Tibial nerve (tissue), 4 donors: ENCODE measurements at regions not wholly inside any gene's neighbourhood (a gene's known extent, or its start where the extent isn't known, plus 50 kb on each side); places are given as distances from the start of the nearest gene placed in this dataset.
"Not testable (repeated sequence)": the region's sequence is repeated elsewhere in the genome, so short reads cannot be mapped to it uniquely, and the experiment has no call there.

Experiments
- DNase-seq, 2 donors: peaks; one replicate each; pipeline ENCODE4 v3.0.0-alpha.2; 2019; ENCODE audit warnings: low spot score in 2 of 2
- H3K27ac ChIP-seq, 4 donors: fragments of 200-600 bp; sonication (generic) in 3 of 4; one replicate each; pipeline ENCODE4 v1.5.1; 2017 to 2019; ENCODE audit warnings: mild to moderate bottlenecking in 1 of 4
- H3K27me3 ChIP-seq, 2 donors: fragments of 200-600 bp; sonication (generic) in 1 of 2; one replicate each; pipeline versions ENCODE4 v1.5.1 to v1.6.0; 2017 to 2019
- H3K36me3 ChIP-seq, 3 donors: fragments of 200-600 bp; sonication (generic); one replicate each; pipeline ENCODE4 v1.5.1; 2018 to 2019
- H3K4me1 ChIP-seq, 4 donors: fragments of 200-600 bp; sonication (generic) in 3 of 4; one replicate each; pipeline ENCODE4 v1.5.1; 2017 to 2019
- H3K4me3 ChIP-seq, 4 donors: fragments of 200-600 bp; sonication (generic) in 3 of 4; one replicate each; pipeline ENCODE4 v1.5.1; 2017 to 2019; ENCODE audit warnings: mild to moderate bottlenecking in 1 of 4, moderate library complexity in 1 of 4
- H3K9me3 ChIP-seq, 4 donors: fragments of 200-600 bp; sonication (generic) in 3 of 4; one replicate each; pipeline ENCODE4 v1.5.1; 2017 to 2019
- CTCF ChIP-seq, 5 experiments: fragments of 200-600 bp in 3 of 5; fragments of 450-650 bp in 2 of 5; sonication (generic) in 3 of 5; IDR thresholded peaks; one replicate each; pipeline ENCODE4 v1.5.1; 2016 to 2019; ENCODE audit warnings: antibody characterized with exemption in 5 of 5, mild to moderate bottlenecking in 3 of 5, moderate library complexity in 2 of 5
- EP300 ChIP-seq, 2 donors: sonication (generic); formaldehyde crosslinking; IDR thresholded peaks; one replicate each; pipeline ENCODE4 v1.6.1; 2017; ENCODE audit warnings: antibody characterized with exemption in 2 of 2, mild to moderate bottlenecking in 1 of 2
- POLR2A ChIP-seq, 2 donors: fragments of 450-650 bp; IDR thresholded peaks; one replicate each; pipeline ENCODE4 v1.6.1; 2017; ENCODE audit warnings: antibody characterized with exemption in 2 of 2, mild to moderate bottlenecking in 2 of 2, moderate library complexity in 2 of 2
- WGBS, 2 donors: methylation state at CpG; one replicate each; pipeline ENCODE4 v1.1.5; 2018; 5-methylcytosine and 5-hydroxymethylcytosine counted together

GRCh38 chr5:90214991-90215390, 194.6 kb downstream of the CETN3 start:
- no peaks in the 10 kb centered on the region for H3K9me3 ChIP-seq
- H3K36me3 ChIP-seq = no peaks in the 10 kb centered on the region
- no peak overlapping the region for H3K27ac ChIP-seq
- H3K4me1 ChIP-seq = no peaks in the 10 kb centered on the region
- DNase-seq = no peak
- no peaks in the 10 kb centered on the region for H3K27me3 ChIP-seq
- TF ChIP-seq EP300 (IDR thresholded peaks at IDR 0.05) = no peak
- no peak for TF ChIP-seq CTCF (IDR thresholded peaks at IDR 0.05)
- TF ChIP-seq POLR2A (IDR thresholded peaks at IDR 0.05) = no peak
- no peak overlapping the region for H3K4me3 ChIP-seq

- H3K9me3 ChIP-seq = peaks cover 0 to 17% (median 0%) of the 10 kb centered on the region in 4 donors
- H3K4me3 ChIP-seq, H3K36me3 ChIP-seq, H3K27me3 ChIP-seq, H3K27ac ChIP-seq, H3K4me1 ChIP-seq, DNase-seq: not testable (repeated sequence)
- WGBS, 2 donors = 86 to 90% methylated on average over 25 of the region's 25 CpGs
These were observed 201.2 kb downstream of the CETN3 start for GRCh38 chr5:90208323-90208722.

GRCh38 chr5:90201923-90202322, 207.6 kb downstream of the CETN3 start:
- Histone ChIP-seq H3K27ac (no peak overlapping the region), H3K4me1 (peaks cover 0 to 6% (median 0%) of the 10 kb centered on the region in 4 donors), H3K36me3 (no peaks in the 10 kb centered on the region), H3K4me3 (no peak overlapping the region), H3K27me3 (no peaks in the 10 kb centered on the region), H3K9me3 (peaks cover 0 to 17% (median 0%) of the 10 kb centered on the region in 4 donors)
- TF ChIP-seq EP300 (IDR thresholded peaks at IDR 0.05) = no peak
- TF ChIP-seq CTCF (IDR thresholded peaks at IDR 0.05) = no peak
- no peak for TF ChIP-seq POLR2A (IDR thresholded peaks at IDR 0.05)
- DNase-seq = no peak
- 27 to 31% methylated on average over 3 of the region's 3 CpGs for WGBS, 2 donors

- no peak for DNase-seq
- Histone ChIP-seq H3K4me3 (no peak overlapping the region), H3K4me1 (peaks cover 0 to 5% (median 0%) of the 10 kb centered on the region in 4 donors), H3K36me3 (no peaks in the 10 kb centered on the region), H3K27ac (no peak overlapping the region), H3K9me3 (no peaks in the 10 kb centered on the region), H3K27me3 (no peaks in the 10 kb centered on the region)
- 94 to 100% methylated on average over 2 of the region's 2 CpGs for WGBS, 2 donors
- TF ChIP-seq CTCF (IDR thresholded peaks at IDR 0.05) = no peak
- TF ChIP-seq POLR2A (IDR thresholded peaks at IDR 0.05) = no peak
- no peak for TF ChIP-seq EP300 (IDR thresholded peaks at IDR 0.05)
These were observed 216.3 kb downstream of the CETN3 start for GRCh38 chr5:90193185-90193822.

- Histone ChIP-seq H3K9me3 (no peaks in the 10 kb centered on the region), H3K36me3 (no peaks in the 10 kb centered on the region), H3K4me3 (no peak overlapping the region), H3K4me1 (no peaks in the 10 kb centered on the region), H3K27ac (no peak overlapping the region), H3K27me3 (no peaks in the 10 kb centered on the region)
- 64 to 66% methylated on average over 2 of the region's 2 CpGs for WGBS, 2 donors
- DNase-seq = no peak
- TF ChIP-seq CTCF (IDR thresholded peaks at IDR 0.05) (no peak), EP300 (IDR thresholded peaks at IDR 0.05) (no peak), POLR2A (IDR thresholded peaks at IDR 0.05) (no peak)
These were observed 218.1 kb downstream of the CETN3 start for GRCh38 chr5:90191352-90192045.
